Parathyroid adenoma (tissue), 2 donors: ENCODE measurements at regions not wholly inside any gene's neighbourhood (a gene's known extent, or its start where the extent isn't known, plus 50 kb on each side); places are given as distances from the start of the nearest gene placed in this dataset.

Experiments used
- H2AFZ ChIP-seq: fragments of 300-600 bp; sonication (generic); one replicate; pipeline ENCODE4 v1.7.0; 2017; ENCODE audit warnings: antibody characterized with exemption, mild to moderate bottlenecking
- H3K27ac ChIP-seq: fragments of 300-600 bp; sonication (generic); one replicate; pipeline ENCODE4 v1.7.0; 2017
- H3K27me3 ChIP-seq: fragments of 300-600 bp; sonication (generic); one replicate; pipeline ENCODE4 v1.7.0; 2017; ENCODE audit warnings: low read length; ENCODE audit not compliant: control insufficient read depth, insufficient read depth
- H3K36me3 ChIP-seq: fragments of 300-600 bp; sonication (generic); one replicate; pipeline ENCODE4 v1.7.0; 2017; ENCODE audit warnings: low read length; ENCODE audit not compliant: control insufficient read depth, insufficient read depth
- H3K4me1 ChIP-seq: fragments of 300-600 bp; sonication (generic); one replicate; pipeline ENCODE4 v1.7.0; 2017; ENCODE audit warnings: control low read depth
- H3K4me2 ChIP-seq: fragments of 300-600 bp; sonication (generic); one replicate; pipeline ENCODE4 v1.7.0; 2017; ENCODE audit warnings: low read length
- H3K4me3 ChIP-seq: fragments of 300-600 bp; sonication (generic); one replicate; pipeline ENCODE4 v1.7.0; 2017; ENCODE audit warnings: low read depth, low read length
- H3K79me2 ChIP-seq: fragments of 300-600 bp; sonication (generic); one replicate; pipeline ENCODE4 v1.7.0; 2017; ENCODE audit warnings: control low read depth
- H3K9ac ChIP-seq: fragments of 300-600 bp; sonication (generic); one replicate; pipeline ENCODE4 v1.7.0; 2017; ENCODE audit warnings: mild to moderate bottlenecking
- H3K9me3 ChIP-seq: fragments of 300-600 bp; sonication (generic); one replicate; pipeline ENCODE4 v1.7.0; 2017; ENCODE audit warnings: low read length; ENCODE audit not compliant: control insufficient read depth
- CTCF ChIP-seq: fragments of 300-600 bp; sonication (generic); IDR thresholded peaks from one replicate; pipeline ENCODE4 v1.7.0; 2017; ENCODE audit warnings: antibody characterized with exemption, mild to moderate bottlenecking
- donor health status: primary hyperparathyroidism.

- no peak overlapping the region for H2AFZ ChIP-seq
- no peak overlapping the region for H3K9ac ChIP-seq
- TF ChIP-seq CTCF = no peak
- no peaks in the 10 kb centered on the region for H3K36me3 ChIP-seq
- H3K9me3 ChIP-seq = no peaks in the 10 kb centered on the region
- no peak overlapping the region for H3K27ac ChIP-seq
- no peak overlapping the region for H3K4me3 ChIP-seq
- H3K27me3 ChIP-seq = no peaks in the 10 kb centered on the region
- no peaks in the 10 kb centered on the region for H3K4me1 ChIP-seq
- no peaks in the 10 kb centered on the region for H3K79me2 ChIP-seq
- H3K4me2 ChIP-seq = no peak overlapping the region
These were observed 218.9 kb upstream of the ARL4C start for GRCh38 chr2:234715671-234716250.

GRCh38 chr2:234714711-234715110, 217.8 kb upstream of the ARL4C start:
- H3K4me3 ChIP-seq = no peak overlapping the region
- H2AFZ ChIP-seq = no peak overlapping the region
- H3K27me3 ChIP-seq = no peaks in the 10 kb centered on the region
- H3K27ac ChIP-seq = no peak overlapping the region
- H3K4me2 ChIP-seq = no peak overlapping the region
- no peaks in the 10 kb centered on the region for H3K36me3 ChIP-seq
- H3K9ac ChIP-seq = no peak overlapping the region
- no peaks in the 10 kb centered on the region for H3K9me3 ChIP-seq
- no peak for TF ChIP-seq CTCF
- H3K4me1 ChIP-seq = no peaks in the 10 kb centered on the region
- H3K79me2 ChIP-seq = no peaks in the 10 kb centered on the region

- Histone ChIP-seq H3K4me1 (no peaks in the 10 kb centered on the region), H3K4me2 (no peak overlapping the region), H3K9me3 (no peaks in the 10 kb centered on the region), H3K27me3 (no peaks in the 10 kb centered on the region), H3K4me3 (no peak overlapping the region), H3K36me3 (no peaks in the 10 kb centered on the region), H3K79me2 (no peaks in the 10 kb centered on the region), H3K9ac (no peak overlapping the region), H2AFZ (no peak overlapping the region), H3K27ac (no peak overlapping the region)
- no peak for TF ChIP-seq CTCF
These were observed 215.6 kb upstream of the ARL4C start for GRCh38 chr2:234712421-234712935.

GRCh38 chr2:234711308-234711707, 214.4 kb upstream of the ARL4C start:
- no peak for TF ChIP-seq CTCF
- no peak overlapping the region for H3K27ac ChIP-seq
- H3K79me2 ChIP-seq = no peaks in the 10 kb centered on the region
- no peak overlapping the region for H3K4me2 ChIP-seq
- H3K4me1 ChIP-seq = no peaks in the 10 kb centered on the region
- H3K27me3 ChIP-seq = no peaks in the 10 kb centered on the region
- H2AFZ ChIP-seq = no peak overlapping the region
- no peak overlapping the region for H3K9ac ChIP-seq
- H3K36me3 ChIP-seq = no peaks in the 10 kb centered on the region
- H3K4me3 ChIP-seq = no peak overlapping the region
- no peaks in the 10 kb centered on the region for H3K9me3 ChIP-seq

- no peak for TF ChIP-seq CTCF
- Histone ChIP-seq H3K79me2 (no peaks in the 10 kb centered on the region), H2AFZ (no peak overlapping the region), H3K4me2 (no peak overlapping the region), H3K4me1 (no peaks in the 10 kb centered on the region), H3K9ac (no peak overlapping the region), H3K27me3 (no peaks in the 10 kb centered on the region), H3K36me3 (no peaks in the 10 kb centered on the region), H3K9me3 (no peaks in the 10 kb centered on the region), H3K27ac (no peak overlapping the region), H3K4me3 (no peak overlapping the region)
These were observed 213.7 kb upstream of the ARL4C start for GRCh38 chr2:234710587-234710986.
